ENCODE measurements at regions not wholly inside any gene's neighbourhood (a gene's known extent, or its start where the extent isn't known, plus 50 kb on each side); places are given as distances from the start of the nearest gene placed in this dataset.

DNA sequence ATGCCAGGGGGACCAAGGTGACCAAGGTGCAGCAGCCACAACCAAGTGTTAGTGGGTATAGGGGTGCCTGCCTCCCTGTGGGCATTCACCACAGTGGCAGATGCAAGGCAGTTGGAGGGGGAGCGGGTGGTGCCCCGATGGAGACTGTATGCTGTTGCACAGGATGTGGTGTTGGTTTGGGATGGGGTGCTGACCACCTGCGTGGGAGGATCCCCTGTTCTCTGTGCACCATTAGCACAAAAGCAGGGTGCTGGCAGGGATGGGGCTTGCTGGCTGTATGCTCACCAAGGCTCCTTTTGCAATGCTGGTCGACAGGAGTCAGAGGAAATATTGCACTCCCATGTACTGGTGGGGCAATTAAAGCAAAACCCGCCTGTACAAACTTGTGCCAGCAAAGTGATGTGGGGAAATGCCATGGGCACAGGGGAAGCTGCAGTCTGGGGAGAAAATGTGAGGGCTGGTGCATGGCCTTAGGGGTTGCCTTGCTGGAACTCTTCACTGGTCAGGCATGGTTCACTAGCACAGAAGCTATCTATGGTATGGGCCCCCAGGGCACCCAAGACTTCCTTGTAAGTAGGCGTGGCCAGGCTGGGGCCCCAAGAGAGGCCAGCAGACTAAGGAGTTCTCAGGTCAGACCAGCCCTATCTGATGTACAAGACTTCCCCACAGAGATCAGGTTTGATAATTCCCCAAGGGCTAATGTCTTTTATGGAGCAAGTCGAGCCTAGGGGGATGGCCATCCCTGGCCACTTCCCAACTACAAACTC, 51.9 kb upstream of the GNAT3 start:
- ATAC-seq (no peak), DNase-seq (no peak), FAIRE-seq (no peak)
- Histone ChIP-seq H3K9me3 (no peaks in the 10 kb centered on the region), H3K27ac (no peak overlapping the region), H3K4me1 (no peaks in the 10 kb centered on the region), H3K36me3 (no peaks in the 10 kb centered on the region), H3K27me3 (no peaks in the 10 kb centered on the region), H3K4me3 (no peak overlapping the region)
- TF ChIP-seq, protein P1, sequence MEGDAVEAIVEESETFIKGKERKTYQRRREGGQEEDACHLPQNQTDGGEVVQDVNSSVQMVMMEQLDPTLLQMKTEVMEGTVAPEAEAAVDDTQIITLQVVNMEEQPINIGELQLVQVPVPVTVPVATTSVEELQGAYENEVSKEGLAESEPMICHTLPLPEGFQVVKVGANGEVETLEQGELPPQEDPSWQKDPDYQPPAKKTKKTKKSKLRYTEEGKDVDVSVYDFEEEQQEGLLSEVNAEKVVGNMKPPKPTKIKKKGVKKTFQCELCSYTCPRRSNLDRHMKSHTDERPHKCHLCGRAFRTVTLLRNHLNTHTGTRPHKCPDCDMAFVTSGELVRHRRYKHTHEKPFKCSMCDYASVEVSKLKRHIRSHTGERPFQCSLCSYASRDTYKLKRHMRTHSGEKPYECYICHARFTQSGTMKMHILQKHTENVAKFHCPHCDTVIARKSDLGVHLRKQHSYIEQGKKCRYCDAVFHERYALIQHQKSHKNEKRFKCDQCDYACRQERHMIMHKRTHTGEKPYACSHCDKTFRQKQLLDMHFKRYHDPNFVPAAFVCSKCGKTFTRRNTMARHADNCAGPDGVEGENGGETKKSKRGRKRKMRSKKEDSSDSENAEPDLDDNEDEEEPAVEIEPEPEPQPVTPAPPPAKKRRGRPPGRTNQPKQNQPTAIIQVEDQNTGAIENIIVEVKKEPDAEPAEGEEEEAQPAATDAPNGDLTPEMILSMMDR (IDR thresholded peaks at IDR 0.05) = no peak
- 74 to 77% methylated on average over 7 of the region's 7 CpGs for WGBS, 2 donors
- intact Hi-C loops (cut with DNase I) = no loop called here

DNA sequence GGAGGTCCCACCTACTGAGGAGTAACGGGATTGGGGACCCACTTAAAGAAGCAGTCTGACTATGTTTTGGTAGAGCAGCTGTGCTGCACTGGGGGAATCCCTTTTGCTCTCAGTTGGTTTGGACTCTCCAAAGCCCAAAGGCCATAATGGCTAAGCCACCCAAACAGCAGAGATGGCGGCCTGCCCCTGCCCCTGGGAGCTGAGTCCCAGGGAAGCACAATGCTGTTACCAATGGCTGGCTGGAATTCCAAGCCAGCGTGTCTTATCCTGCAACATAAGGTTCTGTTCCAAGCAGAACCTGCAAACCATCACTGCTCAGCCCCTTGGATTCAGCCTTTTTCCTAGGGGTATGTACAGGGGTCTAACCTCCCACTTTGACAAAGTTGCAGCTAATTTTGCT, 53.7 kb upstream of the GNAT3 start:
- WGBS, 2 donors = 94 to 96% methylated on average over 3 of the region's 3 CpGs
- no peak for FAIRE-seq
- TF ChIP-seq, protein P1 (IDR thresholded peaks at IDR 0.05) = no peak
- ATAC-seq = no peak
- Histone ChIP-seq H3K4me1 (no peaks in the 10 kb centered on the region), H3K27me3 (no peaks in the 10 kb centered on the region), H3K36me3 (no peaks in the 10 kb centered on the region), H3K4me3 (no peak overlapping the region), H3K9me3 (no peaks in the 10 kb centered on the region), H3K27ac (no peak overlapping the region)
- DNase-seq = no peak
- intact Hi-C loops (cut with DNase I) = no loop called here

DNA sequence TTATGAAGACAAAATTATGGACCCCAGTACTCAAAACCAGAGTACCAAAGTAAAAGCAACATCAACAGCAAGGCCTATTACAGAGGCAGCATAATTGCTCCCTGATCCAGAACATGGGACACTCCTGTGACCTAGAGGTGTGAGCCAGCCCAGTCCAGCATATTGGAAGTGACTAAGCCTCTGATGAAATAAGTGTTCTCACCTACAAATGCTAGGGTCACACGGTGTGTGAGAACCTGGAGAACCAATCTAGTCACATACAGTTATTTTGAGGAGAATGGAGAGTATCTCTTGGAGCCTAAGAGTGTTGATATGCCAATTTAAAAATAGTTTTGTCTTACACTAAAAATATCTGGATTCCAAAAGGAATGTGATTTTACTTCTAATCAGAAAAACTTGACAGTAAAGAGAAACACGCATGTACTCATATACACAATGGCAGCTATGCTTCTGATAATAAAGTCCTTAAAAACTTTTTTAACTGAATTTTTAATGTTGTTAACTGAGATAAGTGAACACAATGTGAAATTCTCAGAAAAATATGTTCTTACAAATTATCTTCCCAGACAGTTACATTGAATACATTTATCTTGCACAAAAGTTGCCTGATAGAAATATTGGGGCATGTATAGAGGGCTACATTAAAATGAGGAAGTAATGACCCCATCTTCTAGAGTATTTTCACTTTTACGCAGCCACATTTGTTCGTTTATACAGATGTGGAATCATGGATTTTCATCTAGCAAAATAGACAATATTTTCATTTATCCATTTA, 56.8 kb upstream of the CD36 start:
- TF ChIP-seq, protein P1 (IDR thresholded peaks at IDR 0.05) = no peak
- no peak for FAIRE-seq
- intact Hi-C loops (cut with DNase I) = no loop called here
- H3K27me3 ChIP-seq = no peaks in the 10 kb centered on the region
- no peak for ATAC-seq
- H3K36me3 ChIP-seq = no peaks in the 10 kb centered on the region
- H3K27ac ChIP-seq = no peak overlapping the region
- no peaks in the 10 kb centered on the region for H3K9me3 ChIP-seq
- peaks cover 0 to 2% (median 0%) of the 10 kb centered on the region in 3 donors for H3K4me1 ChIP-seq
- 87 to 89% methylated on average over 4 of the region's 4 CpGs for WGBS, 2 donors
- DNase-seq = no peak
- no peak overlapping the region for H3K4me3 ChIP-seq

DNA sequence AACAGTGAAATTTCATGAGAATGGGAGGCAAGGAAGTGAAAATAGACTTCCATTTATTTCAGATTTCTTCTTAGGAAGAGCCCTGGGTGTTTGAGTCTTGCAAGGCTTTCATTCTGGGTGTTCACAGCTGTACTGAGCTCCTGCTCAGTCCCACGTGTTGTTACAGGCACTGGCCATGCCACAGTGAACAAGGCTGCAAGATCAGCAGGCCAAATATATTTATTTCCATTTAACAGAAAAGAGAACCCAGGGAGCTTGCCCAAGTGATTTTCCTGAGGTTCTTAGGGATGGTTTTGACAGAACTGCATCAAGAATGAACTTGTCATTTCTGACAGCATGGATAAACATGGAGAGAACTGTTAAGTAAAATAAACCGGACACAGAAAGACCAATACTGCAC, 54.5 kb upstream of the CD36 start:
- H3K4me3 ChIP-seq = no peak overlapping the region
- FAIRE-seq = no peak
- intact Hi-C loops (cut with DNase I) = no loop called here
- H3K4me1 ChIP-seq = peaks cover 0 to 2% (median 0%) of the 10 kb centered on the region in 3 donors
- peak in 2 of 4 donors; percentile 27 to 78 for ATAC-seq
- no peaks in the 10 kb centered on the region for H3K27me3 ChIP-seq
- no peak overlapping the region for H3K27ac ChIP-seq
- no peaks in the 10 kb centered on the region for H3K9me3 ChIP-seq
- DNase-seq = no peak
- 82 to 84% methylated on average over 2 of the region's 2 CpGs for WGBS, 2 donors
- no peaks in the 10 kb centered on the region for H3K36me3 ChIP-seq
- TF ChIP-seq, protein P1 (IDR thresholded peaks at IDR 0.05) = no peak

DNA sequence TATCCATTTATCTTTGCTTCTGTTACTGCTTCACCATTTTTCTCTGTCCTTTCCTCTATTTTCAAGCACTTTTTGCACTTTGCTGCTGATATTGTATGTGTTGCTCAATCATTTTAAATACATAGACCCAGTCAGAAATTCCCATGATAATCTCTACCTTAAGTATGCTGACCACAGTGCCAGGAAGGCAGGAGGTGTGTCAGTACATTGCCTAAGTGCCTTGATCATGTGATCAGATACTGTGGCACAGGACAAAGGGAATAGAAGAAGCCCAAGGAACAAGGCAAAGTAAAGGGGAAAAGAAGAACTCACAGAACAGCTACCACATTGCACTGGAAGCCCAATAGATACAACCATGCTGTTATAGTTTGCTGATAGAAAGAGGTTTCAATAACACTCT, 53.7 kb upstream of the CD36 start:
- Histone ChIP-seq H3K9me3 (no peaks in the 10 kb centered on the region), H3K27me3 (no peaks in the 10 kb centered on the region), H3K36me3 (no peaks in the 10 kb centered on the region), H3K4me1 (peaks cover 0 to 2% (median 0%) of the 10 kb centered on the region in 3 donors), H3K27ac (no peak overlapping the region), H3K4me3 (no peak overlapping the region)
- ATAC-seq (peak; percentile 89 to 94 (median 92)), FAIRE-seq (no peak), DNase-seq (peak in 2 of 6 donors; percentile 33 to 46)
- TF ChIP-seq, protein P1 (IDR thresholded peaks at IDR 0.05) = no peak
- intact Hi-C loops (cut with DNase I) = no loop called here
